Esophagus squamous epithelium (tissue), 4 donors: ENCODE measurements at regions not wholly inside any gene's neighbourhood (a gene's known extent, or its start where the extent isn't known, plus 50 kb on each side); places are given as distances from the start of the nearest gene placed in this dataset.

Experiments
- CTCF ChIP-seq, 6 experiments: fragments of 450-650 bp in 4 of 6; fragments of 200-600 bp in 2 of 6; sonication (generic) in 2 of 6; IDR thresholded peaks; one replicate each; pipeline ENCODE4 v1.5.1; 2016 to 2019; ENCODE audit warnings: antibody characterized with exemption in 6 of 6, mild to moderate bottlenecking in 4 of 6, moderate library complexity in 4 of 6
- POLR2A ChIP-seq, 4 donors: fragments of 450-650 bp; IDR thresholded peaks; one replicate each; pipeline ENCODE4 v1.6.1; 2017; ENCODE audit warnings: antibody characterized with exemption in 4 of 4, mild to moderate bottlenecking in 4 of 4, moderate library complexity in 3 of 4

DNA sequence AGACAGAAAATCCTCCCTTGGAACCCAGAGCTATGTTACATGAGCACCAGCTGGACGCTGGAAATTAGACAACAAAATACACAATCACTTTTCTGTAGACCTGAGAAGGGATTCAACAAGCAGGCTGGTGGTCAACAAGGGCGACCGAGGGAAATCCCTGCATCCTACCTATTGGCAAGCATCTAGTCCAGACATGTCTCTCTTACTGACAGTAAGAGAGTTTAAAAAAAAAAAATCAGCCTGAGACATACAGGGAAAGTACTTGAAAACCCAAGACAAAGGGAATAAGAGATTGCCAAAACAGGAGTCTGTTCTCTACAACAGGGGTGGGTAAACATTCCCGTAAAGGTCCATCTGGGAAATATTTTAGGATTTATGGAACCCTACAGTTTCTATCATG is 108.0 kb downstream of the KDR start:
- TF ChIP-seq CTCF (IDR thresholded peaks at IDR 0.05) (no peak), POLR2A (IDR thresholded peaks at IDR 0.05) (no peak)
